ENCODE measurements at regions not wholly inside any gene's neighbourhood (a gene's known extent, or its start where the extent isn't known, plus 50 kb on each side); places are given as distances from the start of the nearest gene placed in this dataset.

DNA sequence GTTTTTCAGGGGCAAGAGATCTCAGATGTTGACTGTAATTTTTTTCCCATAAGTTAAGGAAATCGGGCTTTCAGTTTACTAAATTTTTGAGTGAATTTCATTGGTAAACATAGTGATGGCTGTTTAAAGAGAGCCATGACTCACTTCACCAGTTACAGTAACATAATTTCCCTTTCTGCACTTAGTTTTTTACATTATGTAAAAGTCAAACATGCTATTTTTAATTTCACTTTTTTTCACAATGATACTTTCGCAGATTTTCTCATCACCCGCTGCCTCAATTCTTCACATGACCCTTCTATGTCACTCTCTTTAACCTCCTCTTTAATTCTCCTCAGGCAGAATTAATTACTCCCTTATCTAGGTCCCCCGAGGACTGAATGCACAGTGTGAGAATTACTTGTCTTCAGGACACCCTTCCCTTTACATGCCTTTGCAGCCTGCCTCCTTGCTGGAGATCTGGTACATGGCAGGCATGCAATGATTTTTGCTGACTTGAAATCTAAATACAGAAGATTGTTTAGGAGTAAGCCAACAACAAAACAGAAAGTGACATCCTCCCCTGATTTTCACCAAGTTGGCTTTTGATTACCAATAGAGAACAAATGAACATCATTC is 217.5 kb upstream of the S1PR3 start:
- TF ChIP-seq FOXP2 (optimal IDR thresholded peaks at IDR 0.05; ENCODE audit: borderline replicate concordance, extremely low read depth, extremely low read length, insufficient read depth) = no peak
- TF ChIP-seq SIN3A (IDR thresholded peaks at IDR 0.05; ENCODE audit: borderline replicate concordance, insufficient read depth, low read length) = no peak
- TF ChIP-seq, protein P1, sequence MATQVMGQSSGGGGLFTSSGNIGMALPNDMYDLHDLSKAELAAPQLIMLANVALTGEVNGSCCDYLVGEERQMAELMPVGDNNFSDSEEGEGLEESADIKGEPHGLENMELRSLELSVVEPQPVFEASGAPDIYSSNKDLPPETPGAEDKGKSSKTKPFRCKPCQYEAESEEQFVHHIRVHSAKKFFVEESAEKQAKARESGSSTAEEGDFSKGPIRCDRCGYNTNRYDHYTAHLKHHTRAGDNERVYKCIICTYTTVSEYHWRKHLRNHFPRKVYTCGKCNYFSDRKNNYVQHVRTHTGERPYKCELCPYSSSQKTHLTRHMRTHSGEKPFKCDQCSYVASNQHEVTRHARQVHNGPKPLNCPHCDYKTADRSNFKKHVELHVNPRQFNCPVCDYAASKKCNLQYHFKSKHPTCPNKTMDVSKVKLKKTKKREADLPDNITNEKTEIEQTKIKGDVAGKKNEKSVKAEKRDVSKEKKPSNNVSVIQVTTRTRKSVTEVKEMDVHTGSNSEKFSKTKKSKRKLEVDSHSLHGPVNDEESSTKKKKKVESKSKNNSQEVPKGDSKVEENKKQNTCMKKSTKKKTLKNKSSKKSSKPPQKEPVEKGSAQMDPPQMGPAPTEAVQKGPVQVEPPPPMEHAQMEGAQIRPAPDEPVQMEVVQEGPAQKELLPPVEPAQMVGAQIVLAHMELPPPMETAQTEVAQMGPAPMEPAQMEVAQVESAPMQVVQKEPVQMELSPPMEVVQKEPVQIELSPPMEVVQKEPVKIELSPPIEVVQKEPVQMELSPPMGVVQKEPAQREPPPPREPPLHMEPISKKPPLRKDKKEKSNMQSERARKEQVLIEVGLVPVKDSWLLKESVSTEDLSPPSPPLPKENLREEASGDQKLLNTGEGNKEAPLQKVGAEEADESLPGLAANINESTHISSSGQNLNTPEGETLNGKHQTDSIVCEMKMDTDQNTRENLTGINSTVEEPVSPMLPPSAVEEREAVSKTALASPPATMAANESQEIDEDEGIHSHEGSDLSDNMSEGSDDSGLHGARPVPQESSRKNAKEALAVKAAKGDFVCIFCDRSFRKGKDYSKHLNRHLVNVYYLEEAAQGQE (IDR thresholded peaks at IDR 0.05; ENCODE audit: insufficient read depth in 1 of 2, low read depth in 2 of 2, low read length in 2 of 2) = no peak

DNA sequence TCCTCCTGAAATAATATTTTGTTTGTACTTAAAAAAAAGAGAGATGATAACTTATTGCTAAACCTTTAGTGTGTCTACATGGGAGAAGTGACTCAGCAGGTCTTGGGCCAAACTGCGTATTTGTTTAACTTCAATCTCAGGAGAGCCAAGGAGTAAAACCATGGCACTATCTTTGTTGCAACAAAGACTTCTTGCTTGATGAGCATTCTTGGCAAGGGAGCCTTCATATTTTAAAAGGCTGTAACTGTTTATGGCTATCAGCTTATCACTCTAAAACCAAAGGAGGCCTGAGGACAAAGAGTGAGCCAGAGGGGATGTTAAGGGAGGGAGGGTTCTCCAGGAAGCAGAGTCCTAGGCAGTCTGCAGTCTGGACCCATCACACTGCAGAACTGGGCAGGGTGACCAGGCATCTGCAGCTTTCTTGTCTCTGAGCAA is 216.2 kb upstream of the S1PR3 start:
- TF ChIP-seq POLR2AphosphoS5 (IDR thresholded peaks at IDR 0.05; ENCODE audit: low read depth, low read length) = no peak
- TF ChIP-seq, protein P1 (IDR thresholded peaks at IDR 0.05; ENCODE audit: insufficient read depth in 1 of 2, low read depth in 2 of 2, low read length in 2 of 2) = no peak
- TF ChIP-seq TAF1 (IDR thresholded peaks at IDR 0.05; ENCODE audit: borderline replicate concordance, insufficient read depth, low read length) = no peak
- no peak for TF ChIP-seq SIN3A (IDR thresholded peaks at IDR 0.05; ENCODE audit: borderline replicate concordance, insufficient read depth, low read length)
- no peak for TF ChIP-seq FOXP2 (optimal IDR thresholded peaks at IDR 0.05; ENCODE audit: borderline replicate concordance, extremely low read depth, extremely low read length, insufficient read depth)

DNA sequence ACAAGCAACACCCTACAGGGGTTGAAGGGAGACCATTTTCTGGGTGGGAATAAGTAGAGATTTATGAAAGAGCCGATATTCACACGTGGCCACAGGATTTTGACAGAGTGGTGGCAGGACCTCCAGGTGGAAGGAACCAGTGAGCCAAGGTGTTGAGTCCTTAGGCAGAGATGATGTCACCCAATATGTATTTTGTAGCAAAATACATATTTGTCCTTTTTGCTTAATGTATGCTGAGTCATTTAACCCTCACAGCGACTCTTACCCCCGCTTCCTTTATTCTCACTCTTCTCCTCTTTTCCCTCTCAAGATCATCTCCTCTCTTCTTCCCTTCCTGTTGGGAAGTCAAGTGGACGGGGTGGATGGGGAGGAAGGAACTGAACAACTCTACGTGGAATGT is 215.7 kb upstream of the S1PR3 start:
- TF ChIP-seq FOXP2 (optimal IDR thresholded peaks at IDR 0.05; ENCODE audit: borderline replicate concordance, extremely low read depth, extremely low read length, insufficient read depth) = no peak
- TF ChIP-seq TAF1 (IDR thresholded peaks at IDR 0.05; ENCODE audit: borderline replicate concordance, insufficient read depth, low read length) = no peak
- no peak for TF ChIP-seq SIN3A (IDR thresholded peaks at IDR 0.05; ENCODE audit: borderline replicate concordance, insufficient read depth, low read length)
- TF ChIP-seq POLR2AphosphoS5 (IDR thresholded peaks at IDR 0.05; ENCODE audit: low read depth, low read length) = no peak
- TF ChIP-seq, protein P1 (IDR thresholded peaks at IDR 0.05; ENCODE audit: insufficient read depth in 1 of 2, low read depth in 2 of 2, low read length in 2 of 2) = no peak

DNA sequence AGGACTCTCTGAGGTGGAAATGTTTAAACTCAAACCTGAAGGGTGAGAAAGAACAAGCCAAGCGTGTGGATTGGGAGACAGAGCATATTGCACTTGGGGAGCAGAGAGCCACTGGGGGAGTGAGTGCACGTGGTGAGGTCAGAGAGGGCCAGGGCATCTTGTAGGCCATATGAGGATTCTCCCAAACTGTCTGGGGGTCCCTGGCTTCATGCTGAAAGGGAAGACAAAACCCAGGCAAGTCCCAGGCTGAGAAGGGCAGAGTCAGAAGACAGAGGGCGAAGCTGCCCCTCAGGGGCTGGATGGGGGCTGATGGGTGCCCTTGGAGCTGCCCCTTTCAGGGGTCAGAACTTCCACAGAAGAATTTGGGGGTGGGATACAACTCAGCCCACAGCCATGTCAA is 215.3 kb upstream of the S1PR3 start:
- TF ChIP-seq SIN3A (IDR thresholded peaks at IDR 0.05; ENCODE audit: borderline replicate concordance, insufficient read depth, low read length) (no peak), POLR2AphosphoS5 (IDR thresholded peaks at IDR 0.05; ENCODE audit: low read depth, low read length) (no peak)

DNA sequence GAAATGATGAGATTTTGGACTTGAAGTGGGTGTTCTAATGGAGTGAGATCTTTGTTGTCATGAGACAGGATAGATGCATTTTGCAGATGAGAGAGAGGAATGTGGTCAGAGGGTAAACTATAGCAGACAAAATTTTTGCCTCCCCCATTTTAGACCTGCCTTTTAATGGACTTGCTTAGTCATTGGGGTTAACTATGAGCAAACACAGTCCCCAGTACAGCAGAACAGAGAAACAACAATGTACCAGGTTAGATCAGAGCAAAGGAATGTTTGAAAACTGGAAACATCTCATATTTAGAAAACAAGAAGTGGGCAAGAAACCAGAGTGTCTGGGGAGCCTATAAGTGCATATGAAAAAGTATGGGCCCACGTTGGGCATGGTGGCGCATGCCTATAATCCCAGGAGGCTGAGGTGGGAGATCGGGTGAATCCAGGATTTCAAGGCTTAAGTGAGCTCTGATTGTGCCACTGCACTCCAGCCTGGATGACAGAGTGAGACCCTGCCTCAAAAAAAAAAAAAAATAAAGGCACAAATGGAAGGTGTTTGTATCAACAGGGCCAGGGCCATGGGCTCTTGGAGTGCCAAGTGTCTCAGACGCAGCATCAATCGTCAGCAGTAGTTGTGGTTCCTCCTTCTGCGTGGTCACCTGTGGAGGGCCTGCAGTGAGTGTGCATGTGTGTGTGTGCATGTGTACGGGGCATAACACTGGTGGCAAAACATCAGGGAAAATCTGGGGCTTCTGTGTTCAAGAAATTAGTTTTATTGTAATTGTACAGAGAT is 214.4 kb upstream of the S1PR3 start:
- TF ChIP-seq TAF1 (IDR thresholded peaks at IDR 0.05; ENCODE audit: borderline replicate concordance, insufficient read depth, low read length) = no peak
- no peak for TF ChIP-seq POLR2AphosphoS5 (IDR thresholded peaks at IDR 0.05; ENCODE audit: low read depth, low read length)
- no peak for TF ChIP-seq FOXP2 (optimal IDR thresholded peaks at IDR 0.05; ENCODE audit: borderline replicate concordance, extremely low read depth, extremely low read length, insufficient read depth)
- TF ChIP-seq, protein P1 (IDR thresholded peaks at IDR 0.05; ENCODE audit: insufficient read depth in 1 of 2, low read depth in 2 of 2, low read length in 2 of 2) = no peak
- no peak for TF ChIP-seq SIN3A (IDR thresholded peaks at IDR 0.05; ENCODE audit: borderline replicate concordance, insufficient read depth, low read length)

Measured in PFSK-1 (cell line).